HG03175 (cell line): ENCODE measurements at regions not wholly inside any gene's neighbourhood (a gene's known extent, or its start where the extent isn't known, plus 50 kb on each side); places are given as distances from the start of the nearest gene placed in this dataset.
A peak's percentile ranks its signal among the peaks of the same experiment; 100 is the strongest.
"Not testable (repeated sequence)": the region's sequence is repeated elsewhere in the genome, so short reads cannot be mapped to it uniquely, and the experiment has no call there.

Experiments
- ATAC-seq: cut with Tn5 transposase; IDR thresholded peaks from one replicate; pipeline ENCODE4 v1.9.1; 2021; ENCODE audit warnings: mild to moderate bottlenecking, moderate library complexity; ENCODE audit not compliant: unreplicated experiment

- peak; percentile 74 for ATAC-seq
These were observed 779.0 kb upstream of the INTU start for GRCh38 chr4:126853715-126854114.

GRCh38 chr4:126856906-126857305 lies 775.9 kb upstream of the INTU start:
- no peak for ATAC-seq

GRCh38 chr4:126859314-126859713 lies 773.4 kb upstream of the INTU start:
- ATAC-seq: no peak

- ATAC-seq: no peak
These were observed 772.9 kb upstream of the INTU start for GRCh38 chr4:126859872-126860271.

GRCh38 chr4:126860308-126860707 lies 772.4 kb upstream of the INTU start:
- ATAC-seq: no peak

- ATAC-seq: no peak
These were observed 762.8 kb upstream of the INTU start for GRCh38 chr4:126869967-126870366.

GRCh38 chr4:126871810-126872209 lies 760.9 kb upstream of the INTU start:
- no peak for ATAC-seq

- no peak for ATAC-seq
These were observed 758.2 kb upstream of the INTU start for GRCh38 chr4:126874533-126874932.

- ATAC-seq: no peak
These were observed 743.8 kb upstream of the INTU start for GRCh38 chr4:126888968-126889367.

GRCh38 chr4:126890383-126890782 lies 742.4 kb upstream of the INTU start:
- ATAC-seq: no peak

- ATAC-seq: no peak
These were observed 741.8 kb upstream of the INTU start for GRCh38 chr4:126890994-126891393.

GRCh38 chr4:126894963-126895362 lies 737.8 kb upstream of the INTU start:
- ATAC-seq: no peak

GRCh38 chr4:126895988-126896570 lies 736.7 kb upstream of the INTU start:
- no peak for ATAC-seq

- ATAC-seq: no peak
These were observed 735.7 kb upstream of the INTU start for GRCh38 chr4:126897038-126897437.

GRCh38 chr4:126898815-126899214 lies 733.9 kb upstream of the INTU start:
- no peak for ATAC-seq

- ATAC-seq: no peak
These were observed 733.4 kb upstream of the INTU start for GRCh38 chr4:126899331-126899801.

- ATAC-seq: no peak
These were observed 726.3 kb upstream of the INTU start for GRCh38 chr4:126906466-126906865.

- ATAC-seq: no peak
These were observed 725.4 kb upstream of the INTU start for GRCh38 chr4:126907389-126907788.

GRCh38 chr4:126916049-126916625 lies 716.6 kb upstream of the INTU start:
- ATAC-seq: no peak

- ATAC-seq: no peak
These were observed 716.1 kb upstream of the INTU start for GRCh38 chr4:126916626-126917140.

- not testable (repeated sequence) for ATAC-seq
These were observed 710.3 kb upstream of the INTU start for GRCh38 chr4:126922328-126922938.

- ATAC-seq: no peak
These were observed 708.5 kb upstream of the INTU start for GRCh38 chr4:126924237-126924636.
